GM18498 (cell line): ENCODE measurements at regions not wholly inside any gene's neighbourhood (a gene's known extent, or its start where the extent isn't known, plus 50 kb on each side); places are given as distances from the start of the nearest gene placed in this dataset.
A peak's percentile ranks its signal among the peaks of the same experiment; 100 is the strongest.

Source experiments
- ATAC-seq: cut with Tn5 transposase; IDR thresholded peaks from one replicate; pipeline ENCODE4 v1.9.1; 2021; ENCODE audit warnings: mild to moderate bottlenecking, moderate library complexity; ENCODE audit not compliant: unreplicated experiment

DNA sequence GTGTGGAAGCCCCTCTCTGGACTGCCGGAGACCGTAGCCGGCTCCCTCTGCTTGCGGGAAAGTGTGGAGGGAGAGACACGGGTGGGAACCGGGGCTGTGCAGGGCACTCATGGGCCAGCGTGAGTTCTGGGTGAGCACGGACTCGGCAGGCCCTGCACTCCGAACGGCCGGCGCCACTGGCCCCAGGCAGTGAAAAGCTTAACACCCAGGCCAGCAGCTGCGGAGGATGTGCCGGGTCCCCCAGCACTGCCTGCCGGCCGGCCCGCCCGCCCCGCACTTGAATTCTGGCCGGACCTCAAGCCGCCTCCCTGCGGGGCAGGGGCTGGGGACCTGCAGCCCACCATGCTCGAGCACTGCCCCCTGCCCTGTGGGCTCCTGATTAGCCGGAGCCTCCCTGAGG lies 147.0 kb downstream of the FGF9 start:
- no peak for ATAC-seq

DNA sequence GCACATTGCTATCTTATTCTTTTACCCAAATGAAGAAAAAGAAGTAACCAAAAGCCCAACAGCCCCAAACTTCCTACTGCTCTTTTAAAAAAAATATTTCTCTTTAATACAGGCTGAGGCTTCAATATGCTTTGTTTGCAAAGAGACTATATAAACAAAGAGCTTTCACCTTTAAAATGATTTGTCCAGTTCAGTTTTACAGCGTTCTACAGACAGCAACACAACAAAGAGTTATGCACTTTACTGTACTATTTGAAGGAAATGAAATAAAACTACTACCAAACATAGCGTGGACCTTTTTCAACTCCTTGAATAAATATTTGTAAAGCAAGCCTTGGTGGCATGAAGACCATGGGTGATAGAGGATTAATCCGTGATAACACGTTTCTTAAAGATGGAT lies 151.2 kb downstream of the FGF9 start:
- no peak for ATAC-seq

- no peak for ATAC-seq
These were observed 152.5 kb downstream of the FGF9 start for GRCh38 chr13:21823416-21823815.

DNA sequence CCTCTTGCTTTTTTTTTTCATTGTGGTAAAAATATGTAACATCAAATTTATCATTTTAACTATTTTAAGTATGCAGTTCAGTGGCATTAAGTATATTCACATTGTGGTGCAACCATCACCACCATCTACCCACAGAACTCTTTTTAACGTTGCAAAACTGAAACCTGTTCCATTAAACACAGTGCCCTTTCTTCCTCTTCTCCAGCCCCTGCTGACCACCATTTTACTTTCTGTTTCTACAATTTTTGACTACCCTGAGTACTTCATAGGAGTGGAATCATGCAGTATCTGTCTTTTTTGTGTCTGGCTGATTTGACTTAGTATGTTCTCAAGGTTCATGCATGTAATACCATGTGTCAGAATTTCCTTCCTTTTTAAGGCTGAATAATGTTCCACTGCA lies 153.1 kb downstream of the FGF9 start:
- peak; percentile 61 for ATAC-seq

DNA sequence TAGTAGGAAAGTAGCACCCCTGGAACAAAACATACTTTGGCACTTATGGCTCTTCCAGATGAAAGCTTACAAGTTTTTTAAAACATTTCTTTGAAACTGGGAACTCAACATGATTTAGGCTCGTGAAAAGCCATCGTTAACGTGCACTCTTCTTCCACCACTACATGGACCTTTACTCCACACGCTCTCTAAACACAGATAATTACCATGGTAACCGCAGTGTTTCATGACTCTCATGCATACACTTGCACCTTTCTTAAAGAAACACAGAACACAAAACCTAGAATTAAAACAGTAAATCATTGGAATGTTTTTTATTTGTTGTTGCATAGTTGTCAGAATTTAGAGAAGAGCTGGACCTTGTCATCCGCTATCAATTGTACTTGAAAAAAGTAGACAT lies 154.3 kb downstream of the FGF9 start:
- ATAC-seq = no peak

DNA sequence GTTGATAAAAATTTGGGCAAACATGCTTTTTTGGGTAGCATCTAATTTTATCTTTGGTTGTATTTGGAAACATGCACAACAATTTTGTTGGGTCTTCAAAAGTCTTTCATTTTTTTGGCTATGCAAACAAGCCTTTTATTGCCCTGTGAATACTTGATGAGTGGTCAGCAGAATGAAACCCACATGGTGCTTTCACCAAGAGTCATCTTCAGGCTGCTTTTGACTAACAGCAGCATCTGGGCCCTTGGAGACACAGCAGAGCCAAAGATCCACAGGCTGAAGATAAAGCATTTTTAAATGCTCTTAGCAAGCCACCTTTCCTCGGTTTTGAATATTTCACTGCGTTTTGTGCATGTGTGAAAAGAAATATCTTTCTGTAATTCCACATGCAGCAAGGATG lies 154.9 kb downstream of the FGF9 start:
- no peak for ATAC-seq

DNA sequence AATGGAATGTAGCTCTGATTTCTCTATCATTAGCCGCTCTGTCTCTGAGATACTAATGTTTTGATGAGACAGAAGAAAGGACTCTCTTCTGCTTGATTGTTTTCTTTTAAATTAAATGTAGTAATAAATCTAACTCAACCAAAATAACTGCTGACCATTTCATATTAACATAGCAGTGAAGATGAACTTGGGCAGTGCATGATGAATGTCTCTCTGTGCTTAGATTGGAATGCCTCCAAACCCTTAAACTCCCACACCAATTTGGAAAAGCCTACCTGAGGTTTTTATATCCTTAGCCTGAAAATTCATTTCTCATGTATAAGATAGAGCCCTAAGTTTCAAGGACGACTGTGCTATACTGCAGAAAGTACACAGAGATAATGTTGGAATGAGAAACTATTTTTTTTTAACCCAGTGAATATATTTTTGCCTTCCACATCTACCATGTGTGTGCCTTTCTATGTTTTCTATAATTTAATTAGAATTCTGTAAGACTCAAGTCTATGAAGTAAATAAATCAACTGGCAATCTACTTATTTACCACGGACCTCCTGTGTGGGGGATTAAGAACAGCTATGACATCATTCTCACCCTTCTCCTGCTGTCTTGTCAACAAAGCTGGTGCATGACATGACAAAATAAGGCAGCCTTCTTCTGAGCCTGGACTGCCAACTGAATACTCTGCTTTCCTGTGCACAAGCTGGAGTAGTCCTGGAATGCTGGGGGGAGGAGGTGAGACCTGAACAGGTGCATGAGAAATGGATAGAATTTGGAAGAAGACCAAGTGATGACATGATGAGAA lies 155.5 kb downstream of the FGF9 start:
- no peak for ATAC-seq

GRCh38 chr13:21831654-21832324 lies 160.9 kb downstream of the FGF9 start:
- ATAC-seq = no peak

DNA sequence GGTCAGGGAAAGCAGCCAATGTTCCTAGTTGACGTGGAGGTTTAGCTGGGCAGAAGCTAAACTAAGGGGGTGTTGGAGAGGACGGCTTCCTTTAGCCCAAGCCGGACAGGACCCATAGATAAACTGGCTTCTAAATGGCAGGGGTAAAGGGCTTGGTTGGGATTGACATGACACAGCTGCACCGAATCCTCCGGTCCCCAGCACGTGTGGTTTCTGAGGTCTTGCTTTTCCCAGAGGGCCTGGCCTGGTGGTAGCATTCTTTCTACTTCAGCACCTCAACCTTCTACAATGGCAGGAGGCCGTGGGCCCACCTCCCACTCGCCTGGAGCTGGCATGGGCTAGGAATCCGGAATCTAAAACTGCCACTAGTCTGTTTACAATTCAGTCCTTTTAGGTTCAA lies 163.0 kb downstream of the FGF9 start:
- no peak for ATAC-seq

- ATAC-seq = no peak
These were observed 163.6 kb downstream of the FGF9 start for GRCh38 chr13:21834521-21834920.

DNA sequence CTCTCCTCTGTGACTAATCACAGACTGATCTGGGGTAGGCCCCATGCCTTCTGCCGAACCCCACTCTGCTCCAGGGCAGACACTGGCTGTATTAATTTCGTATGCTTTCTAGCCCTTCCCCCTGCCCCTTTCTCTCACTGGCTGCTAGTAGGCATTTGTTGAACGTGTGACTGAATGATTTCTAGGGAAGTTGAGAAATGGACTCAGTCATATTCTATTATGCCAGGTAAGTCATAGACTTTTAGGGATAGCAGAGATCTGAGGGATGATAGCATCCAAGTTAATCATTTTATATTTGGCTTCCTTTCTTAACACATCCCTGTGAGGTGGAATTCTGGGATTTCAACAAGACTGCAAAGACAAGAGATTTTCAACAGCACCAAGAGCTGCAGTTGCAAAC lies 166.4 kb downstream of the FGF9 start:
- no peak for ATAC-seq

DNA sequence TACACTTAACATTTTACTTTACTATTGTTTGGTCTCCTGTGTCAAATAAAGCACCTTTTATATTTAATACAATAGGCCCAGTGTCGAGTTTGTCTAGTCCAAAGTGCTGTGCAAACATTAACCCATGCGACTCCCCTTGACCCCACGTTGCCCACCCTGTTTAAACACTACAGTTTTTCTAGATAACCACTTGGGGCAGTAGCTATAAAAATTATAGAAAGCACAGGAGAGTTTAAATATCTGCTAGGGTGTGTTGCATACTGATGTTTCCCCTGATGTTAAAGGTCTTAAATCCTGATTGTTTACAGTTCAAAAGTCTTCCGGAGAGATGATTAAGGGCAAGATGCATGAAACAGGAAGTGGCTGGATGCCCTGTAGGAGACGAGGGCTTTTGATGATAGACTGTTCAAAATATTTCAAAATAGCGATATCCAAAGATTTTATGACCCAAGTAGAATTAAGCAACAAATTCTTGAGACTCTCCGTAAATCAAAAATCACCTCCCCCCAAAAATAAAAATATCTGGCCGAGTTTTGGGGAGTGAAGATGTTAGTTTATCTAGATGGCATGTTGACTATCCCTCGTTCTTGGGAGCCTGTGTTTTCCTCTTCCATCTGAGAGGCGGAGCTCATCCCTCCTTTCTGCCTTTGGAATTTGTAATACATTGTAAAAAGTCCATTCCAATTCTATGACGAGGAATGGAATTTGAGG lies 167.1 kb downstream of the FGF9 start:
- ATAC-seq = no peak

GRCh38 chr13:21846605-21847004 lies 175.7 kb downstream of the FGF9 start:
- ATAC-seq = no peak

DNA sequence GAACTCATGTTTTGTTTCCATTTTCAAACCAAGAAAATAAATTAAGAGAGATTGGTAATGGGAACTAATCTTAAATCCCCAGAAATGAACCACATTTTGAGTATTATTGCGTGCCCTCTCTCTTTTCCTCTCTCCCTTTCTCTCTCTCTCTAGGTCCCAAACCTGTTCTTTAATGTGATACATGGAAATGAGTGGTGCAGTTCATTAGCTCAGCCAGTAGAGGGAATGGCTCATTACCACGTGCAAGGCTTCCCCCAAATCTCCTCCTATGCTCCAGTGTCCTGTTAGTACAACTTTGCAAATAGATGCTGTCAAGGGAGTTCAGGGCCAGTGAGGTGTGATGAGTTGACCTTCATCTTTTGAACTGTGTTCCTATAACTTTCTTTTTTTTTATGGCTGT lies 178.4 kb downstream of the FGF9 start:
- peak; percentile 95 for ATAC-seq

- ATAC-seq = no peak
These were observed 179.4 kb downstream of the FGF9 start for GRCh38 chr13:21850013-21851006.

DNA sequence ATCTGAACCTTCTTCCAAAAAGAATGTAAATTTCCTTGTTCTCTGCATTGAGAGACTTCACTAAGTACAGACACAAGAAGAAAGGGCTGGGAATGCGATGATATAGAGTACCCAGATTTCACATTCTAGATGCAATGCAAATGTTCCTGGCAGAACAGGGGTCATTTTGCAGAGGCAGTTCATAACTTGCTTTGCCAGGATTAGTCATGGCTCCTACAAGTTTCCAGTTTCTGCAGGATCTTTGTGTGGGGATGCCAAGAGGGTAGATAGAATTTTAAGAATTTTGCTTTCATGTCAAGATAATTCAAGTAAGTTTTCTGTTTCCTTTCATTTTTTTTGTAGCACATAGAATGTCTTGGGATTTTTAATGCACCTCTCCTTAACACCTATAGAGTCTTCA lies 181.2 kb downstream of the FGF9 start:
- no peak for ATAC-seq

GRCh38 chr13:21853779-21854178 lies 182.9 kb downstream of the FGF9 start:
- no peak for ATAC-seq

GRCh38 chr13:21868823-21869222 lies 197.9 kb downstream of the FGF9 start:
- no peak for ATAC-seq

- ATAC-seq = no peak
These were observed 200.5 kb downstream of the FGF9 start for GRCh38 chr13:21871382-21871781.

- ATAC-seq = no peak
These were observed 201.0 kb downstream of the FGF9 start for GRCh38 chr13:21871919-21872318.

DNA sequence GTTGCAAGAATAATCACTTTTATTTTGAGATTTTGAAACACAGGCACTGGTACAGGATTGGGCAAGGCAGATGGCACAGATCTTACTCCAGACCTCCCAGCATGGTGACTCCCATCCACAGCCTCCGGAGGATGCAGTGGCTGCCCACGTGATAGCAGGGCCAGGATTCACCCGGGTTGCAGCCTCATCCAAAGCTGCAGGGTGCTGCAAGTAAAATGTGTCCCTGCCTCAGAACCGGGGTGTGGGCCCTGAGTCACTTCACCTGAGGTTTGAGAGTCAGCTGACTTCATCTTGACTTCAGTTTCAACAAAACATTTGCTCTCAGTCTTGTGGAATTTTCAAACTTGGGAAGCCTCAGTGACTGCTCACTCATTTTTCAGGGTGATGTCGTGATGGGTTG lies 201.9 kb downstream of the FGF9 start:
- ATAC-seq = no peak
